Urothelium cell line (cell line): ENCODE measurements at regions not wholly inside any gene's neighbourhood (a gene's known extent, or its start where the extent isn't known, plus 50 kb on each side); places are given as distances from the start of the nearest gene placed in this dataset.

Experiments
- DNase-seq: peaks from one replicate; pipeline ENCODE4 v3.0.0; 2011; ENCODE audit warnings: low spot score, mixed read lengths
- FAIRE-seq: peaks from 2 replicates; lab custom pipeline; 2011; peaks lifted over from hg19 to GRCh38; lab: Jason Lieb, UNC

- DNase-seq (no peak), FAIRE-seq (no peak)
These were observed 381.0 kb upstream of the ID2 start for GRCh38 chr2:8300905-8301304.

- DNase-seq, result no peak
- FAIRE-seq, result no peak
These were observed 378.5 kb upstream of the ID2 start for GRCh38 chr2:8303322-8303832.

GRCh38 chr2:8304821-8305766 is 376.8 kb upstream of the ID2 start:
- FAIRE-seq (no peak), DNase-seq (no peak)

GRCh38 chr2:8306530-8307351 is 375.1 kb upstream of the ID2 start:
- no peak for FAIRE-seq
- DNase-seq, result peak; percentile 52

GRCh38 chr2:8307606-8308180 is 374.2 kb upstream of the ID2 start:
- DNase-seq (peak; percentile 41), FAIRE-seq (no peak)

GRCh38 chr2:8309131-8309530 is 372.7 kb upstream of the ID2 start:
- no peak for DNase-seq
- FAIRE-seq, result no peak

- FAIRE-seq (no peak), DNase-seq (no peak)
These were observed 371.1 kb upstream of the ID2 start for GRCh38 chr2:8310557-8311455.

GRCh38 chr2:8312221-8312620 is 369.6 kb upstream of the ID2 start:
- DNase-seq, result no peak
- FAIRE-seq, result no peak

- DNase-seq (no peak), FAIRE-seq (no peak)
These were observed 368.7 kb upstream of the ID2 start for GRCh38 chr2:8312861-8313830.

- no peak for FAIRE-seq
- no peak for DNase-seq
These were observed 367.8 kb upstream of the ID2 start for GRCh38 chr2:8314063-8314462.

GRCh38 chr2:8315531-8316165 is 366.2 kb upstream of the ID2 start:
- FAIRE-seq, result no peak

GRCh38 chr2:8316356-8316755 is 365.5 kb upstream of the ID2 start:
- FAIRE-seq, result no peak
- no peak for DNase-seq

More at GRCh38 chr2:8315531-8316165, 366.2 kb upstream of the ID2 start:
- DNase-seq, result no peak

- no peak for FAIRE-seq
- DNase-seq, result no peak
These were observed 364.4 kb upstream of the ID2 start for GRCh38 chr2:8317418-8317817.

- FAIRE-seq, result no peak
These were observed 362.6 kb upstream of the ID2 start for GRCh38 chr2:8319219-8319618.

GRCh38 chr2:8320311-8321066 is 361.4 kb upstream of the ID2 start:
- no peak for DNase-seq
- FAIRE-seq, result no peak

More at GRCh38 chr2:8319219-8319618, 362.6 kb upstream of the ID2 start:
- no peak for DNase-seq

- DNase-seq (no peak), FAIRE-seq (no peak)
These were observed 359.2 kb upstream of the ID2 start for GRCh38 chr2:8322634-8323033.

GRCh38 chr2:8324164-8324856 is 357.5 kb upstream of the ID2 start:
- FAIRE-seq (no peak), DNase-seq (no peak)
